CD4-positive, alpha-beta memory T cell (primary cell): ENCODE measurements at regions not wholly inside any gene's neighbourhood (a gene's known extent, or its start where the extent isn't known, plus 50 kb on each side); places are given as distances from the start of the nearest gene placed in this dataset.

Source experiments
- CTCF ChIA-PET: fragments of 350-600 bp; sonication (Branson Sonifier 250); formaldehyde crosslinking; loops from one replicate; lab custom pipeline; 2021; ENCODE audit warnings: inconsistent platforms; ENCODE audit not compliant: partially characterized antibody; lab: Charles Lee
- POLR2A ChIA-PET: fragments of 350-600 bp; sonication (Branson Sonifier 250); formaldehyde crosslinking; loops from one replicate; lab custom pipeline; 2021; ENCODE audit not compliant: partially characterized antibody; lab: Charles Lee
- DNase-seq, 5 donors: peaks; one replicate each; pipeline versions ENCODE4 v3.0.0 to v3.0.0-alpha.2; 2020 to 2022; ENCODE audit warnings: mixed read lengths in 1 of 5
- H3K27ac ChIP-seq: one replicate; pipeline ENCODE4 v1.7.0; 2013; ENCODE audit warnings: low read depth, low read length
- H3K27me3 ChIP-seq: 2 replicates; pipeline ENCODE4 v1.7.0; 2013; ENCODE audit warnings: mild to moderate bottlenecking, low read length, moderate library complexity; ENCODE audit not compliant: insufficient read depth
- H3K36me3 ChIP-seq: 2 replicates; pipeline ENCODE4 v1.7.0; 2013; ENCODE audit warnings: mild to moderate bottlenecking, low read length, moderate library complexity; ENCODE audit not compliant: insufficient read depth
- H3K4me1 ChIP-seq: 2 replicates; pipeline ENCODE4 v1.7.0; 2013; ENCODE audit warnings: mild to moderate bottlenecking, low read length, moderate library complexity; ENCODE audit not compliant: insufficient read depth
- H3K4me3 ChIP-seq, 2 donors: one replicate each; pipeline ENCODE4 v1.7.0; 2013; ENCODE audit warnings: low read length in 2 of 2, mild to moderate bottlenecking in 1 of 2
- H3K9me3 ChIP-seq, 2 donors: one replicate each; pipeline ENCODE4 v1.7.0; 2013; ENCODE audit warnings: low read length in 2 of 2, control low read depth in 1 of 2; ENCODE audit not compliant: control insufficient read depth in 1 of 2
- H3K27ac Mint-ChIP-seq, 7 donors: one replicate each; pipeline ENCODE4 v1.8.0; 2020 to 2021; ENCODE audit warnings: mixed read lengths in 7 of 7, mild to moderate bottlenecking in 6 of 7, inconsistent platforms in 3 of 7, moderate library complexity in 3 of 7
- H3K27me3 Mint-ChIP-seq, 2 donors: one replicate each; pipeline ENCODE4 v1.8.0; 2020 to 2021; ENCODE audit warnings: mixed read lengths in 2 of 2
- H3K36me3 Mint-ChIP-seq, 2 donors: one replicate each; pipeline ENCODE4 v1.8.0; 2020 to 2021; ENCODE audit warnings: mixed read lengths in 2 of 2, inconsistent platforms in 1 of 2, mild to moderate bottlenecking in 1 of 2
- H3K4me1 Mint-ChIP-seq, 4 donors: one replicate each; pipeline ENCODE4 v1.8.0; 2020 to 2021; ENCODE audit warnings: mixed read lengths in 4 of 4, mild to moderate bottlenecking in 1 of 4
- H3K4me3 Mint-ChIP-seq, 8 donors: one replicate each; pipeline ENCODE4 v1.8.0; 2020 to 2021; ENCODE audit warnings: mixed read lengths in 8 of 8, mild to moderate bottlenecking in 7 of 8, moderate library complexity in 6 of 8, inconsistent platforms in 3 of 8
- H3K9me3 Mint-ChIP-seq, 8 donors: one replicate each; pipeline ENCODE4 v1.8.0; 2020 to 2021; ENCODE audit warnings: mixed read lengths in 8 of 8, mild to moderate bottlenecking in 5 of 8, inconsistent platforms in 3 of 8, moderate library complexity in 1 of 8
- intact Hi-C: fragments of 100-400 bp; cut with micrococcal nuclease; formaldehyde crosslinking; loops from one replicate; pipeline ENCODE4 v1.15.1; 2023

GRCh38 chr4:111535792-111536191 is 609.5 kb upstream of the FAM241A start:
- H3K27ac ChIP-seq: no peak overlapping the region
- CTCF ChIA-PET: no interaction called here
- DNase-seq: no peak
- H3K27me3 ChIP-seq: no peaks in the 10 kb centered on the region
- H3K27me3 Mint-ChIP-seq: no peaks in the 10 kb centered on the region
- peaks cover 0 to 8% (median 4%) of the 10 kb centered on the region in 8 donors for H3K9me3 Mint-ChIP-seq
- H3K36me3 Mint-ChIP-seq: no peaks in the 10 kb centered on the region
- no peak overlapping the region for H3K4me3 ChIP-seq
- H3K27ac Mint-ChIP-seq: no peak overlapping the region
- no peaks in the 10 kb centered on the region for H3K4me1 Mint-ChIP-seq
- POLR2A ChIA-PET: no interaction called here
- H3K4me3 Mint-ChIP-seq: no peak overlapping the region
- H3K36me3 ChIP-seq: no peaks in the 10 kb centered on the region
- intact Hi-C loops: no loop called here
- H3K9me3 ChIP-seq: no peaks in the 10 kb centered on the region
- no peaks in the 10 kb centered on the region for H3K4me1 ChIP-seq

- POLR2A ChIA-PET: no interaction called here
- Histone ChIP-seq H3K27me3 (no peaks in the 10 kb centered on the region), H3K27ac (no peak overlapping the region), H3K36me3 (no peaks in the 10 kb centered on the region), H3K4me3 (no peak overlapping the region), H3K9me3 (no peaks in the 10 kb centered on the region), H3K4me1 (no peaks in the 10 kb centered on the region)
- Mint-ChIP-seq H3K4me1 (no peaks in the 10 kb centered on the region), H3K4me3 (no peak overlapping the region), H3K27ac (no peak overlapping the region), H3K27me3 (no peaks in the 10 kb centered on the region), H3K36me3 (no peaks in the 10 kb centered on the region), H3K9me3 (peaks cover 0 to 8% (median 1%) of the 10 kb centered on the region in 8 donors)
- no peak for DNase-seq
- intact Hi-C loops: no loop called here
- CTCF ChIA-PET: no interaction called here
These were observed 608.1 kb upstream of the FAM241A start for GRCh38 chr4:111537165-111537564.

- ChIA-PET CTCF (no interaction called here), POLR2A (no interaction called here)
- DNase-seq: no peak
- no peaks in the 10 kb centered on the region for H3K36me3 Mint-ChIP-seq
- no peak overlapping the region for H3K27ac Mint-ChIP-seq
- H3K9me3 ChIP-seq: no peaks in the 10 kb centered on the region
- H3K4me3 ChIP-seq: no peak overlapping the region
- H3K27me3 ChIP-seq: no peaks in the 10 kb centered on the region
- intact Hi-C loops: no loop called here
- H3K4me3 Mint-ChIP-seq: no peak overlapping the region
- H3K4me1 Mint-ChIP-seq: no peaks in the 10 kb centered on the region
- H3K36me3 ChIP-seq: no peaks in the 10 kb centered on the region
- H3K9me3 Mint-ChIP-seq: peaks cover 0 to 7% (median under 1%) of the 10 kb centered on the region in 8 donors
- H3K4me1 ChIP-seq: no peaks in the 10 kb centered on the region
- H3K27ac ChIP-seq: no peak overlapping the region
- H3K27me3 Mint-ChIP-seq: no peaks in the 10 kb centered on the region
These were observed 607.4 kb upstream of the FAM241A start for GRCh38 chr4:111537871-111538270.

GRCh38 chr4:111540671-111541070 is 604.6 kb upstream of the FAM241A start:
- H3K4me1 ChIP-seq: no peaks in the 10 kb centered on the region
- Mint-ChIP-seq H3K27ac (no peak overlapping the region), H3K36me3 (no peaks in the 10 kb centered on the region), H3K4me1 (no peaks in the 10 kb centered on the region), H3K27me3 (no peaks in the 10 kb centered on the region), H3K4me3 (no peak overlapping the region), H3K9me3 (peaks cover 0 to 5% (median 0%) of the 10 kb centered on the region in 8 donors)
- no peaks in the 10 kb centered on the region for H3K27me3 ChIP-seq
- no peak for DNase-seq
- intact Hi-C loops: no loop called here
- no peak overlapping the region for H3K27ac ChIP-seq
- ChIA-PET CTCF (no interaction called here), POLR2A (no interaction called here)
- no peak overlapping the region for H3K4me3 ChIP-seq
- no peaks in the 10 kb centered on the region for H3K36me3 ChIP-seq
- no peaks in the 10 kb centered on the region for H3K9me3 ChIP-seq

- Histone ChIP-seq H3K4me3 (no peak overlapping the region), H3K4me1 (no peaks in the 10 kb centered on the region), H3K27ac (no peak overlapping the region), H3K27me3 (no peaks in the 10 kb centered on the region), H3K36me3 (no peaks in the 10 kb centered on the region), H3K9me3 (no peaks in the 10 kb centered on the region)
- CTCF ChIA-PET: no interaction called here
- Mint-ChIP-seq H3K27ac (no peak overlapping the region), H3K27me3 (no peaks in the 10 kb centered on the region), H3K4me3 (no peak overlapping the region), H3K36me3 (no peaks in the 10 kb centered on the region), H3K4me1 (no peaks in the 10 kb centered on the region), H3K9me3 (peaks cover 0 to 5% (median under 1%) of the 10 kb centered on the region in 8 donors)
- DNase-seq: no peak
- intact Hi-C loops: no loop called here
- POLR2A ChIA-PET: no interaction called here
These were observed 603.2 kb upstream of the FAM241A start for GRCh38 chr4:111542056-111542455.

- DNase-seq: no peak
- Mint-ChIP-seq H3K9me3 (peaks cover 0 to 5% (median 2%) of the 10 kb centered on the region in 8 donors), H3K36me3 (no peaks in the 10 kb centered on the region), H3K4me1 (no peaks in the 10 kb centered on the region), H3K27me3 (no peaks in the 10 kb centered on the region), H3K27ac (no peak overlapping the region), H3K4me3 (no peak overlapping the region)
- H3K27me3 ChIP-seq: no peaks in the 10 kb centered on the region
- H3K4me1 ChIP-seq: no peaks in the 10 kb centered on the region
- CTCF ChIA-PET: no interaction called here
- no peak overlapping the region for H3K27ac ChIP-seq
- POLR2A ChIA-PET: no interaction called here
- no peaks in the 10 kb centered on the region for H3K36me3 ChIP-seq
- no peak overlapping the region for H3K4me3 ChIP-seq
- no peaks in the 10 kb centered on the region for H3K9me3 ChIP-seq
- intact Hi-C loops: no loop called here
These were observed 598.4 kb upstream of the FAM241A start for GRCh38 chr4:111546881-111547280.

GRCh38 chr4:111556141-111556781 is 589.0 kb upstream of the FAM241A start:
- Histone ChIP-seq H3K4me3 (no peak overlapping the region), H3K36me3 (no peaks in the 10 kb centered on the region), H3K4me1 (no peaks in the 10 kb centered on the region), H3K9me3 (no peaks in the 10 kb centered on the region), H3K27ac (no peak overlapping the region), H3K27me3 (no peaks in the 10 kb centered on the region)
- no peaks in the 10 kb centered on the region for H3K4me1 Mint-ChIP-seq
- no peaks in the 10 kb centered on the region for H3K27me3 Mint-ChIP-seq
- ChIA-PET POLR2A (no interaction called here), CTCF (no interaction called here)
- DNase-seq: no peak
- intact Hi-C loops: no loop called here
- no peaks in the 10 kb centered on the region for H3K36me3 Mint-ChIP-seq
- no peak overlapping the region for H3K27ac Mint-ChIP-seq
- no peak overlapping the region for H3K4me3 Mint-ChIP-seq
- H3K9me3 Mint-ChIP-seq: peaks cover 2 to 9% (median 6%) of the 10 kb centered on the region in 8 donors

GRCh38 chr4:111556851-111557250 is 588.4 kb upstream of the FAM241A start:
- no peaks in the 10 kb centered on the region for H3K36me3 Mint-ChIP-seq
- no peak overlapping the region for H3K27ac ChIP-seq
- H3K27ac Mint-ChIP-seq: no peak overlapping the region
- no peaks in the 10 kb centered on the region for H3K27me3 ChIP-seq
- H3K9me3 Mint-ChIP-seq: peaks cover 2 to 11% (median 6%) of the 10 kb centered on the region in 8 donors
- H3K4me1 Mint-ChIP-seq: no peaks in the 10 kb centered on the region
- no peak overlapping the region for H3K4me3 Mint-ChIP-seq
- no peak overlapping the region for H3K4me3 ChIP-seq
- H3K27me3 Mint-ChIP-seq: no peaks in the 10 kb centered on the region
- no peaks in the 10 kb centered on the region for H3K36me3 ChIP-seq
- CTCF ChIA-PET: no interaction called here
- no peaks in the 10 kb centered on the region for H3K4me1 ChIP-seq
- intact Hi-C loops: no loop called here
- POLR2A ChIA-PET: no interaction called here
- no peak for DNase-seq
- no peaks in the 10 kb centered on the region for H3K9me3 ChIP-seq
